Stomach (tissue), 8 donors: ENCODE measurements at regions not wholly inside any gene's neighbourhood (a gene's known extent, or its start where the extent isn't known, plus 50 kb on each side); places are given as distances from the start of the nearest gene placed in this dataset.
"Not testable (repeated sequence)": the region's sequence is repeated elsewhere in the genome, so short reads cannot be mapped to it uniquely, and the experiment has no call there.

ENCODE experiments used
- DNase-seq, 2 donors: peaks; one replicate each; pipeline versions ENCODE4 v3.0.0 to v3.0.0-alpha.2; 2013 to 2019
- H3K27ac ChIP-seq, 5 donors: fragments of 200-600 bp in 4 of 5; sonication (generic) in 4 of 5; one replicate each; pipeline ENCODE4 v1.5.1; 2013 to 2019; ENCODE audit warnings: mild to moderate bottlenecking in 1 of 5, moderate library complexity in 1 of 5
- H3K27me3 ChIP-seq, 3 donors: fragments of 200-600 bp; sonication (generic); one replicate each; pipeline ENCODE4 v1.5.1; 2017 to 2019; ENCODE audit warnings: mixed run types in 1 of 3
- H3K36me3 ChIP-seq, 4 donors: fragments of 200-600 bp; sonication (generic); 1 replicate in 3 of 4; 2 replicates in 1 of 4; pipeline ENCODE4 v1.5.1; 2016 to 2019
- H3K4me1 ChIP-seq, 4 donors: fragments of 200-600 bp; sonication (generic); one replicate each; pipeline ENCODE4 v1.5.1; 2016 to 2019
- H3K4me3 ChIP-seq, 4 donors: fragments of 200-600 bp; sonication (generic) in 3 of 4; one replicate each; pipeline ENCODE4 v1.5.1; 2016 to 2019; ENCODE audit warnings: mild to moderate bottlenecking in 1 of 4
- H3K9me3 ChIP-seq, 4 donors: fragments of 200-600 bp; sonication (generic); one replicate each; pipeline ENCODE4 v1.5.1; 2016 to 2019
- CTCF ChIP-seq, 7 experiments: fragments of 450-650 bp in 4 of 7; fragments of 200-600 bp in 3 of 7; sonication (generic) in 3 of 7; IDR thresholded peaks; one replicate each; pipeline ENCODE4 v1.5.1; 2016 to 2019; ENCODE audit warnings: antibody characterized with exemption in 7 of 7, control low read depth in 2 of 7, mild to moderate bottlenecking in 1 of 7
- EP300 ChIP-seq: sonication (generic); formaldehyde crosslinking; IDR thresholded peaks from one replicate; pipeline ENCODE4 v1.6.1; 2017; ENCODE audit warnings: antibody characterized with exemption
- POLR2A ChIP-seq, 4 donors: fragments of 450-650 bp; IDR thresholded peaks; one replicate each; pipeline ENCODE4 v1.6.1; 2016; ENCODE audit warnings: antibody characterized with exemption in 4 of 4, control low read depth in 2 of 4, mild to moderate bottlenecking in 1 of 4, moderate library complexity in 1 of 4
- POLR2AphosphoS5 ChIP-seq, 3 donors: sonication (generic); formaldehyde crosslinking; IDR thresholded peaks; one replicate each; pipeline ENCODE4 v1.6.1; 2016; ENCODE audit warnings: antibody characterized with exemption in 3 of 3
- WGBS, 5 donors: extraction: QIAGEN DNeasy Blood & Tissue Kit in 3 of 5; methylation state at CpG; one replicate each; pipeline versions ENCODE4 v1.1.5 to v1.1.7; 2013 to 2018; 5-methylcytosine and 5-hydroxymethylcytosine counted together
- intact Hi-C: fragments of 100-400 bp; cut with DNase I; formaldehyde crosslinking; loops from one replicate; pipeline ENCODE4 v1.15.1; 2023; ENCODE audit warnings: low total_unique reads
- donor health status: healthy with polysubstance abuse.
- donor health status: Bipolar disorder and iron deficiency.
- donor health status: healthy.

GRCh38 chr2:234702731-234703225 is 205.9 kb upstream of the ARL4C start:
- no peak for TF ChIP-seq POLR2A (IDR thresholded peaks at IDR 0.05)
- no peak for TF ChIP-seq POLR2AphosphoS5 (IDR thresholded peaks at IDR 0.05)
- TF ChIP-seq EP300 = no peak
- TF ChIP-seq CTCF (IDR thresholded peaks at IDR 0.05) = no peak
- H3K27me3 ChIP-seq = no peaks in the 10 kb centered on the region
- no peak for DNase-seq
- WGBS, 5 donors = 67 to 73% (median 71%) methylated on average over 12 of the region's 12 CpGs
- intact Hi-C loops = no loop called here
- H3K27ac ChIP-seq = no peak overlapping the region
- no peaks in the 10 kb centered on the region for H3K36me3 ChIP-seq
- H3K4me3 ChIP-seq = no peak overlapping the region
- peaks cover 0 to 7% (median 2%) of the 10 kb centered on the region in 4 donors for H3K9me3 ChIP-seq
- H3K4me1 ChIP-seq = no peaks in the 10 kb centered on the region

GRCh38 chr2:234701841-234702240 is 205.0 kb upstream of the ARL4C start:
- Histone ChIP-seq H3K4me3 (no peak overlapping the region), H3K4me1 (no peaks in the 10 kb centered on the region), H3K27ac (no peak overlapping the region), H3K36me3 (no peaks in the 10 kb centered on the region), H3K9me3 (peaks cover 3 to 16% (median 11%) of the 10 kb centered on the region in 4 donors), H3K27me3 (no peaks in the 10 kb centered on the region)
- TF ChIP-seq POLR2A (IDR thresholded peaks at IDR 0.05) = no peak
- no peak for TF ChIP-seq EP300
- TF ChIP-seq CTCF (IDR thresholded peaks at IDR 0.05) = no peak
- no peak for TF ChIP-seq POLR2AphosphoS5 (IDR thresholded peaks at IDR 0.05)
- WGBS, 5 donors = 86 to 95% (median 94%) methylated on average over 6 to 9 of the region's 9 CpGs
- intact Hi-C loops = no loop called here
- DNase-seq = no peak

- H3K36me3 ChIP-seq = no peaks in the 10 kb centered on the region
Measured at GRCh38 chr2:234701421-234701820, 204.5 kb upstream of the ARL4C start.

GRCh38 chr2:234699456-234699855 is 202.6 kb upstream of the ARL4C start:
- TF ChIP-seq CTCF (IDR thresholded peaks at IDR 0.05) (no peak), POLR2AphosphoS5 (IDR thresholded peaks at IDR 0.05) (no peak), POLR2A (IDR thresholded peaks at IDR 0.05) (no peak), EP300 (no peak)
- Histone ChIP-seq H3K27ac (no peak overlapping the region), H3K9me3 (peaks cover 3 to 26% (median 16%) of the 10 kb centered on the region in 4 donors), H3K36me3 (no peaks in the 10 kb centered on the region), H3K4me1 (no peaks in the 10 kb centered on the region), H3K27me3 (no peaks in the 10 kb centered on the region), H3K4me3 (no peak overlapping the region)
- no peak for DNase-seq
- intact Hi-C loops = no loop called here
- WGBS, 5 donors = 91 to 95% (median 94%) methylated on average over 3 to 4 of the region's 4 CpGs

More at GRCh38 chr2:234701421-234701820, 204.5 kb upstream of the ARL4C start:
- no peak for DNase-seq
- no peak for TF ChIP-seq EP300
- TF ChIP-seq CTCF (IDR thresholded peaks at IDR 0.05) = no peak
- no peak for TF ChIP-seq POLR2A (IDR thresholded peaks at IDR 0.05)
- no peak for TF ChIP-seq POLR2AphosphoS5 (IDR thresholded peaks at IDR 0.05)
- Histone ChIP-seq H3K4me3 (no peak overlapping the region), H3K27me3 (no peaks in the 10 kb centered on the region), H3K9me3 (peaks cover 3 to 20% (median 15%) of the 10 kb centered on the region in 4 donors), H3K27ac (no peak overlapping the region), H3K4me1 (no peaks in the 10 kb centered on the region)
- 95 to 100% (median 96%) methylated on average over 4 to 6 of the region's 6 CpGs for WGBS, 5 donors
- intact Hi-C loops = no loop called here

GRCh38 chr2:234697300-234697876 is 200.5 kb upstream of the ARL4C start:
- intact Hi-C loops, DNase-seq: not testable (repeated sequence)

More at GRCh38 chr2:234697300-234697876, 200.5 kb upstream of the ARL4C start:
- H3K4me1 ChIP-seq, H3K4me3 ChIP-seq, H3K27ac ChIP-seq, H3K27me3 ChIP-seq, H3K36me3 ChIP-seq: not testable (repeated sequence)
- peaks cover 3 to 26% (median 16%) of the 10 kb centered on the region in 4 donors for H3K9me3 ChIP-seq
